NCI-H526 (cell line): ENCODE measurements at regions not wholly inside any gene's neighbourhood (a gene's known extent, or its start where the extent isn't known, plus 50 kb on each side); places are given as distances from the start of the nearest gene placed in this dataset.
A peak's percentile ranks its signal among the peaks of the same experiment; 100 is the strongest.

ENCODE experiments used
- DNase-seq, 2 experiments: peaks; one replicate each; lab custom pipeline; 2025; lab: John Stamatoyannopoulos, UW

DNA sequence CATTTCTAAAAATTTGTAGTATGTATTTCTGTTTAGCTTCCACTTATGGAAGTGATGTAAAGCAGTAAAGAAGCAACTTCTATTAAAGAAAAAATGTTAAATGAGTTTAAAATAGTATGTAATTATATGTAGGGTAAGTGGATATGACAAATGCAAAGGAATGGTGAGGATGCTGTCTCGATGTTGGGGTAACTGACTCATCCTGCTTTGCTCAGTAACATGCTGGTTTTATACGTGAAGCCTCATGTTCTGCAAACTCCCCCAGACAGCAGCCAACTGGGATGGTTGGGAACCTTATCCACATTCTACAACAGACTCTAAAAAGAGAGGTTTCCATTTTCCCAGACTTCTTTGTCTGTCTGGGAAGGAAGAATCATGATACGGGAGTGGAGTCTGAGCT, 1006.4 kb upstream of the TMEM132C start:
- no peak for DNase-seq

- no peak for DNase-seq
Measured at GRCh38 chr12:127260999-127261398, 1006.0 kb upstream of the TMEM132C start.

DNA sequence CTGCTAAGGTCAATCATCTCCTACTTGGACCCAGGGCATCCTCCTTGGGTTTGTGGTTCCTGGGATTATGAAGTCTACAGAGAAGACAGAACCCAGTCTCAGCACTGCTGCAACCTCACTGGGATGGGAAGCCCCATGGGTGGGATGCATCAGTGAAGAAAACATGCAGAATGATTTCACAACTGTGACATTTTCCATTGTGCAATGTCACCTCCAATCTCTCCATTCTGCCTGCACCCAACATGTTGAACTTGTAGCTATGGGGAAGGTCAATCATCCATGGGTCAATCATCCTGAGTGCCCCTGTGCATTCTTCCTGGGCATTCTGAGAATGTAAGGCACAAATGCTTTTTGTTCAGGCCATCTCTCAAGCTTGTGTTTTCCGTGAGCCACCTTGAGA, 1004.4 kb upstream of the TMEM132C start:
- no peak for DNase-seq

DNA sequence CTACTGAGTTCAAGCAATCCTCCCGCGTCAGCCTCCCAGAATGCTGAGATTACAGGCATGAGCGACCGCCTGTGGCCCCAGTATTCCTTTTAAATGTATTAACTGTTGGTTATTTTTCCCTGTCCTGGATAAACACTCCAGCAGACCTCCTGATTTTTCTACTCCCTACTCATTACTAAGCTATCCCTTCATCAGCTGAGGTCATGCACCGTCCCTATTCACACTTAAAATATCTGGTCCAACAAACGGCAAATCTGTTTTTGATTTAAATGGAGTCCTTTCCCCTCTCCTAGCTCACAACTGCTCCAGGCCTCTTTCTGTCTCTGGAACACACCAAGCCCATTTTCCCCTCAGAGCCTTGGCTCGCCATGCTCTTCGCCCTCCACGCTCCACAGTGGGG, 1003.3 kb upstream of the TMEM132C start:
- DNase-seq = no peak

DNA sequence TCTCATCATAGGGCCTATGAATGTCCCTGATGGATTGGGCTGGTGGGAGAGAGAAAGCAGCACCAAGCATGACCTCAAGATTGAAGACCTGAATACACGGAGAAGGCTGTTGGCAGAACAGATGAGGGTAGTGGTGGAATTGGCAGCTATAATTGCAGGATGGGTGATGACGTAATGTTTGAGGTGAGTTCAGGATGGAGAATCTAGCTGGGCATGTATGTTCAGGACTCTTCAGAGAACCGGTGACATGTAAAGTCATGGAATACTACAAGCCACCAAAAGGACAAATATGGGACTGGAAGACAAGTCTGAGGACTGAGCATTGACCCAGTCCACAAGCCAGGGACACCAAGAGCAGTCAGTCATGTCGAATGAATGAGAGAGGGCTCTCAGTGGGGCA, 999.8 kb upstream of the TMEM132C start:
- no peak for DNase-seq

- DNase-seq = no peak
Measured at GRCh38 chr12:127268213-127268612, 998.8 kb upstream of the TMEM132C start.

DNA sequence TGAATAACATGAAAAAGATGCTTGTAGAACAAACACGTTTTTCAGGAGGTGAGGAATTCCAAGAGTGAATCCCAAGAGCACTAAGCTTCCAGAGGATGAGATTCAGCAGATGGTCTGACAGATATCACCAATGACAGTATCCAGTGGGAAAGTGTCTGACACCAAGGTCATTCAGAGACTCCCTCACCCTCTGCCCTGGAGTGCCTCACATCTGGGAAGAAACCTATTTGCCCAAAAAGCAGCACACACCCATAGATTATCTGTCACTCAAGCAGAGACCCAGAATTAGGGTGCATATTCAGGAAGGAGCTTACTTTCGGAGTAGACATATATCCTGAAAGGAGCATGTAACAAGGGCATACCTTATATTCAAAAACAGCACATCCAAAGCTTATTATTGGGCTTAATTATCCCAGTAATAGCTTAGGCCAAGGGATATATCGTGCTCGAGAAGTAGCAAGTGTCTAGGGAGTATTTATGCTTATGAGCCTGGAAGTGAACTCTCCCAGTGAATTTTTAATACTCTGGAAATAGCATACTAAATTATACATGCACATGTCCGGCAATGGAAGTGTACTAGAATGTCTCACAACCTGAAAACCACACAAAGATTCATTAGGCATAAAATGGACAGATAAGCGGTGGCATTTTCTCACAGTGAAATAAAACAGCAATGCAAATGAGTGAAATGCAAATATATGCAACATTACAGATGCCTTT, 998.1 kb upstream of the TMEM132C start:
- DNase-seq = peak; percentile 85 to 92

DNA sequence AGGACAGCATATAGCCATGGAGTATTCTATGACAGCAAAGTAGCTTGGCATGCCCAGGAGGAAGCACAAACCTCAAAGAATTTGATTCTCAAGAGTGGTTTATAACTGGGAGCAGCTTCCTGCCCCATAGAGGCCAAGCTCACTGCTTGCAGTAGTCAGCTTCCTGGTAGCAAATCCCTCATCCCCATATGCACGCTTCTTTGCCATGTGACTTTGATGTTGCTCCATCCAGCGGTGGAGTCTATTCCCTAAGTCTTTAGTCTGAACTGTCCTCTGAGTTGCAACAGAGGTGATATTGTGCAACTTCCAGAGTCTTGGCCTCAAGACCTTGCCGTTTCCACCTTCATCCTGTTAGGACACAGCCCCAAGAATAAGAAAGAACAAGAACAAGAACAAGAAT, 996.8 kb upstream of the TMEM132C start:
- no peak for DNase-seq

GRCh38 chr12:127271776-127272175, 995.2 kb upstream of the TMEM132C start:
- DNase-seq = no peak

DNA sequence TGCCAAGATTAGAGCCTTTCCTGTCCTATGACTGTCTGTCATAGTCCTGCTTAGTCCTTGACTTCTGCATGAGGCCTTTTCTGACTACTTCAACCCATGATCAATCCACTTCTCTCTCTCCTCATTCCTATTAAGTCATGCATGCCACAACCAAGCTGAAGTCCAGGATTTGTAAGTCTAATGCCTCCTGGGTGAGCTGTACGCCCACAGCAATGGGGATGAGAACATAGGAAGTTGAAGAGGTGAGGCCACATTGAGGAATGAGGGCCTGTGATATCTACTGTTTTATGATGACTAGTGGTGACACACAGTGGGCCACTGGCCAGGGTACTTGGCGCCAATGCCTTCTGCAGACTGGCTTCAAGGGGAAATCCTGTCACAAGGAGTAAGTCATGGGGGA, 994.1 kb upstream of the TMEM132C start:
- no peak for DNase-seq

- no peak for DNase-seq
Measured at GRCh38 chr12:127273626-127274025, 993.3 kb upstream of the TMEM132C start.

DNA sequence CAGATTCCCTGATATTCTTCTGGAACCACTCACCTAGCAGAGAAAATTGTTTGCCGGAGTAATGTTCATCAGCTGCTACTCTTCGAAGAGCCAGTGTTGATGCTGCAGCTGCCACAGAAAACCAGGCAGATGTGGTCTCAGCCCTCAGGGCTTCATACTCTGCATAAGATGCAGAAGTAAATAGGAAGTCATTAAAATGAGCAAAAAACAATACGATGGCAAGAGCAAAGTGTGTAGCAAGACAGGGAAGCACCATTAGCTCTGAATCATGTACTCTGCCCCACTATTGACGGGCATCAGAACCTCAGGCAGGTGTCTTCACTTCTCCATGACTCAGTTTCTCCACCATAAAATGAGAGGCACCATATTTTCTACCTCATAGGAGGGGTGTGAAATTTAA, 991.6 kb upstream of the TMEM132C start:
- DNase-seq = no peak

GRCh38 chr12:127277882-127278281, 989.1 kb upstream of the TMEM132C start:
- DNase-seq = no peak

GRCh38 chr12:127278351-127278750, 988.6 kb upstream of the TMEM132C start:
- no peak for DNase-seq

DNA sequence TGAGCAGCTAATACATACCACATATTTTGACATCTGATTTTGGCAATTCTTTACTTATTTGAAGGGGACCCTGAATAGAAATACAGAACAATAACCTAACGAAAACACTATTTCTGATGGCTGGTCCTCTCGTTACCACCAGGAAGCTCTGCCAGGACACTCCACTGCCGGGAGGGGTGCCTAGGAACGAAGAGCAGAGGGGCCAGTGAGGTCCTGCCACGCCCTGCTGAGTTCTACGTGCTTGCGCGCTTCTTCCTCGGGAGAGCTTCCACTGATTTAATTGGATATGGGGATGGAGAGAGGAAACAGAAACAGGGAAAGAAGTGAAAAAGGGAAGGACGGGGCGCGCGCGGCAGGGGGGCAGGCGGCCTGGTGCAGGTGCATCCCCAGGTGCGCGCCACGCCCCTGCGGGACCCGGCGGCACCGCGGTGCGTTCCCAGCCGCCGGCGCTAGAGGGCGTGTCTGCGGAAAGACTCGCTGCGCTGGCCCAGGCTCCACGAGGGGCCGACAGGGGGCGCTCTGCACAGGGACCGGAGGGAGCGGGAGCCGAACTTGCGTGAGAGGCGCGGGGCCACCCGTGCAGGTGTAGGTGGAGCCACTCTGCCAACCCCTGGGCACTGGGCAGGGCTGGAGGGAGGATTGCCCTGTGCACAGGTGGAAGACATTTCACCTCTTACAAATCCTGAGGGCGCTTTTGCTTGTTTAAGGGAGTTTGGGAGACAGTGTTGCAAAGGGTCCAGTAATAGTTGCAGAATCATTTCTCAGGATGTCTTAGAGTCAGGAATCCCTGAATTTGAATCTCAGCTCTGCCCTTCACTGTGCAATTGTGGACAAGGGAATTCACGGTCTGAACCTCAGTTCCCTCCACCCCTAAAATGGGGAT, 986.3 kb upstream of the TMEM132C start:
- DNase-seq = peak in 1 of 2 experiments; percentile 65

DNA sequence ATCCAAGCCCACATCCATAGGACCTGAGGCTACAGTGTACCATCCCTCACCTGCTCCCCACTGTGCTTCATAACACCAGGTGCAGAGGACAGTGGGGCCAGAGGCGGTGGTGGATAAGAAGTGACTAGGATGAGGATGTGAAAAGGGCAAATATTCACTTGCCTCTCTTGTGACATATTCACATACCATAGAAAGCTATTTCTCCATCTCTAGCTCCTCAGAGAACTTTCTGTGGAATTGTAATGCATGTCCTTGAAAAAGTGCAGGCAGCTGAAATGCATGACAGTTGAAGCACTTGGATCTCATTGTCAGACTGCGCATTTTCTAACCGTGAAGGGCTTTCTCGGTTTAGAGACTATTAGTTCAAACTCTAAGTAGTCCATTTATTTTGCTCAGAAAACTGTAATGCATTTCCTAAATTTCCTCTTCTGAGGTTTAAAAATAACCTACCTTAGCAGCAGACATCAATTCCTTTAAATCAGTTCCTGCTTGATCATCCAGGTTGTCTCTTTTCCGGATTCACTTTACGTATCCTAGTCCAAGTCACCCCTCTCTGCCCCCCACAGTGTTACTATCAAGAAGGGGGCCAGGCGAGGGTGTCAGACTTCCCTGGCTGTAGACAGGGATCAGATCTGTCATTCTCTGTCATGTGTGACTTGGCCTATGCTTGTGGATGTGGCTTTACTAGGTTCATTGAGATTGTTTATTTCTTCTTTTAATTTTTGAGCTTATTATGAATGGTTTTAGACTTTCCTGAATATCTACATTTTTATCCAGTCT, 984.0 kb upstream of the TMEM132C start:
- no peak for DNase-seq

DNA sequence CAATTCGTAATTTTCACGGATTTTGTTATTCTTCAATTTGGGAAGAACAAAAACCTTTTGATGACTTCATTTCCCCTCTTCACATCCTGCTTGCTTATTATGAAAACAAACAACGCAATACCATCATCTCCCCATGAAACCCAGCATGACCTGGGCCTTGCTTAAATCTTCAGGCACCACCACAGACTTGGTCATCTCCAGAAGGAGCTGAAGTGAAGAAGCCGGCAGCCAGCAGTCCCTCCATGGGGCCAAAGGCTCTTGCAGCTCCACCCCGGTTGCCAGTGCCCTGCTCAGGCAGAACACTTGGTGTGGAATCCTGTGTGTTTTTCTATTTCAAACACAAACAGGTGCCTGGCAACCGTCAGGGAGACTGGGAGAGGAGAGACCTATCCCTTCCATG, 982.9 kb upstream of the TMEM132C start:
- no peak for DNase-seq

- DNase-seq = no peak
Measured at GRCh38 chr12:127284870-127285431, 982.0 kb upstream of the TMEM132C start.

- DNase-seq = no peak
Measured at GRCh38 chr12:127286281-127286680, 980.7 kb upstream of the TMEM132C start.

DNA sequence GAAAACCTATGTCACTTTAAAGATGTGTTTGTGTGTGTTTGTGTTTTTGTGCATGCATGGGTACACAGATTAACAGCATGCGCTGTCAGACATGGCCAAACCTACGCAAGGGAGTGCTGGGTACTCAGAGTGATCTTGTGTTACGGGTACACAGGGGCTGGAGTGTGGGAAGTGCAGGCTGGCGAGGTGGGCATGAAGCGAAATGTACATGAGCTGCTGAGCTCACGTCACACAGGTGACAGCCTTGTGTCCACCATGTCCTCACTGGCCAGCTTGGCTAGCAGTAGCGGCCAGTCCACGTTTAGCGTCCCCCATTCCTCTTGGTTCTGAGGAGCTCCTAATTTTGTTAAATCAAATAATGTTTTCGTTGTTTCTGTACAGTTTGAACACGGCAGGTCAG, 979.7 kb upstream of the TMEM132C start:
- no peak for DNase-seq

GRCh38 chr12:127290251-127290650, 976.7 kb upstream of the TMEM132C start:
- no peak for DNase-seq

DNA sequence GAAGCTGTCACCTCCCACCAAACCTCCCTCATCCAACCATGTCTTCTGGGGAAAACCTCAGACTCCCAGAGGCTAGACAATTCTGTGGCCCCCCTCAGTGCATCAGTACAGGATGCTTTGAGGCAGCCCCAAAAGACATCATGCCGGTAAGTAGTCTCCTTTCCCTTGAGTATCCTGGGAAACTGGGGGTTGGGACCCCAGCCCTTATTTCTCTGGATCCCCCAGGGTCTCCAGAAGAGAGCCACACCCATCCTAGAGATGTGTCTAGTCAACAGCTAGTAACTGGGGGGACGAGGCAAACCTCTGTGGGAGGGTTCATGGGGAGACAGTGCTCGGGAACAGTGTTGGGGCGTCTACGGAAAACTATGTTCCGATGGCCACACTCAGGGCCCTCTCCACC, 974.2 kb upstream of the TMEM132C start:
- DNase-seq = no peak
